ENCODE measurements at regions not wholly inside any gene's neighbourhood (a gene's known extent, or its start where the extent isn't known, plus 50 kb on each side); places are given as distances from the start of the nearest gene placed in this dataset.
"Not testable (repeated sequence)": the region's sequence is repeated elsewhere in the genome, so short reads cannot be mapped to it uniquely, and the experiment has no call there.

DNA sequence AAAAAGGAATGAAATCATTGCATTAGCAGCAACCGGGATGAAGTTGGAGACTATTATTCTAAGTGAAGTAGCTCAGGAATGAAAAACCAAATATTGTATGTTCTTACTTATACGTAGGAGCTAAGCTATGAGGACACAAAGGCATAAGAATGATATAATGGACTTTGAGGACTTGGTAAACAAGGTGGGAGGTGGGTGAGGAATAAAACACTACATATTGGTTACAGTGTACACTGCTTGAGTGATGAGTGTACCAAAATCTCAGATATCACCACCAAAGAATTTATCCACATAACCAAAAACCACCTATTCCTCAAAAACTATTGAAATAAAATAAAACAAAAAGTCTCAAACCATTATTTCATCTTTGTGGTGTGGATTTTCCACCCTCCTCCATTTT is 593.5 kb downstream of the TENT5A start:
- no peaks in the 10 kb centered on the region for H3K4me1 Mint-ChIP-seq (ENCODE audit: low read depth)
- H3K36me3 Mint-ChIP-seq (ENCODE audit: low read depth), result no peaks in the 10 kb centered on the region
- no peak overlapping the region for H3K4me3 Mint-ChIP-seq
- no peaks in the 10 kb centered on the region for H3K27me3 Mint-ChIP-seq (ENCODE audit: low read depth)
- no peak overlapping the region for H3K27ac Mint-ChIP-seq
- peaks cover 14% of the 10 kb centered on the region for H3K9me3 Mint-ChIP-seq
- no peak for DNase-seq (ENCODE audit: low spot score)

DNA sequence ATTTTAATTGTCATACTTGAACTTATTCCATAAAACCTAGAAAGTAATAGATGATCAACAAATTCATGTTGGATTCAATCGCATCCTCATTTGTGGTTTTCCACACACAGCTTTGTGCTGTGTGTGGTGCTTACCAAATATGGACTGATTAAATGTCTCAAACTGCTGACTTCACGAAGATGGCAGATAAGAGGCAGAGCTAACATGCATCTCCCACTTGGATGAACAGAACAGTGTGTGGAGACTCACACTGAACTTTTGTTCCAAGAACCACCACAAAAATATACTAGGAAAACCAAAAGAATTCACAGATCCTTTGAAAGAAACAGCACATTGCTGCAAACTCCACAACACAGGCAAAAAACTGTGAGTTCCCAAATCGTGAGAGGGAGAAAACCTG is 603.7 kb downstream of the TENT5A start:
- DNase-seq (ENCODE audit: low spot score), result no peak
- Mint-ChIP-seq H3K4me1 (ENCODE audit: low read depth) (no peaks in the 10 kb centered on the region), H3K27me3 (ENCODE audit: low read depth) (no peaks in the 10 kb centered on the region), H3K9me3 (peaks cover 19% of the 10 kb centered on the region), H3K27ac (no peak overlapping the region), H3K36me3 (ENCODE audit: low read depth) (no peaks in the 10 kb centered on the region), H3K4me3 (no peak overlapping the region)

DNA sequence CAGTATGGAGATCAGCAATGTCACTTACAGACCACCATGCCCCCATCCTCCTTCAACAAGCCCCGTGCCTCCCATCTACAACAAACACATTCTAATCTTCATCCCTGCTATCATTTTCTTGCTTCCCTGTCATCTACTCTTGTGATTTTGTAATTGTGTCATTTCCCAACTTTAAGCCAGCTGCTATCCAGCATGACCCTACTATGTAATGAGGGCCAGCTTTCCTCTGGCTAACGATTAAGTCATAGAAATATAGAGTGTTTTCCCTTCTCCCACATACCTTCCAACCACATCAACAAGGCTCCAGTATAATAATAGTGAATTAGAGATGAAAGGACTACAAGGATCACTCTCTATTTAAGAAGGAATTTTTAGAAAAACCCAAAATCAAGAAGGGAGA is 607.0 kb downstream of the TENT5A start:
- no peak for DNase-seq (ENCODE audit: low spot score)
- no peaks in the 10 kb centered on the region for H3K4me1 Mint-ChIP-seq (ENCODE audit: low read depth)
- no peak overlapping the region for H3K27ac Mint-ChIP-seq
- no peaks in the 10 kb centered on the region for H3K27me3 Mint-ChIP-seq (ENCODE audit: low read depth)
- H3K4me3 Mint-ChIP-seq, result no peak overlapping the region
- no peaks in the 10 kb centered on the region for H3K36me3 Mint-ChIP-seq (ENCODE audit: low read depth)
- H3K9me3 Mint-ChIP-seq, result no peaks in the 10 kb centered on the region

DNA sequence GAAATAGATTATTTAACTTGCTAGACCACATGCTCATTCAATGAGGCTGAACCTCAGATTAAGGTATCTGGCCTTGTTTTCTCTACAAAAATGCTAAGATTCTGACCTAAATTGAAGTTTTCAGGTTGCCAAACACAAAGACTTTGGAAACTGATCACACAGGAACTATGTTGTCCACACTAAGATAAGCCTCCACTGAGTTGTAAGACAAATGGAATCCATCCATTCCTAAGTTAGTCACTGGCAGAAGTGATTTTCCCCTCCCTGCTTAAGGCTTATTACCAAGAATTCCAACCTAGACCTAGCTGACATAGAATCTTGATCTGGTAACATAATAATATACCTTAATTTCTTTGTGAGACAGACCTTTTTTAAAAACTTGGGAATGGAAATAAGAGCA is 608.1 kb downstream of the TENT5A start:
- Mint-ChIP-seq H3K4me1 (ENCODE audit: low read depth) (no peaks in the 10 kb centered on the region), H3K27ac (no peak overlapping the region), H3K4me3 (no peak overlapping the region), H3K27me3 (ENCODE audit: low read depth) (no peaks in the 10 kb centered on the region), H3K9me3 (peaks cover 9% of the 10 kb centered on the region), H3K36me3 (ENCODE audit: low read depth) (no peaks in the 10 kb centered on the region)
- DNase-seq (ENCODE audit: low spot score), result no peak

DNA sequence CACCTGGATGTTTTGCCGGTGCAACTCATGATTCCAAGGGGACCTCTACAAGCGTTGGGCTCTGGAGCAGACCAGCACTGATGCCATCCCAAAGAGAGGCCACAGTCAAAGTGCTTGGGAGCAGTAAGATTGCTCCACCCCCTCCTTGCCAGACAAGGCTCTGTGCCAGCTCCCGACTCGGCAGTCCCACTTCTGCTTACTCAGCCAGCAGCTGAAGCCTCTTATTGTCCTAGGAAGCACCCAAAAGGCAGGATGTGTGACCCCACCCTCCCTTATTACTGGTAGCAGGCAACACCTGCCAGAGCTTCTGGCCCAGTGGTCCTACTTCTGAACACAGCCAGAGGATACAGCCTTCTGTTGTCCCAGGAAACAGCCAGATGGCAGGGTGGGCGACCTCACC is 614.2 kb downstream of the TENT5A start:
- DNase-seq (ENCODE audit: low spot score), result no peak
- peaks cover 16% of the 10 kb centered on the region for H3K9me3 Mint-ChIP-seq
- H3K4me3 Mint-ChIP-seq, result no peak overlapping the region
- H3K4me1 Mint-ChIP-seq (ENCODE audit: low read depth), result no peaks in the 10 kb centered on the region
- no peaks in the 10 kb centered on the region for H3K36me3 Mint-ChIP-seq (ENCODE audit: low read depth)
- no peaks in the 10 kb centered on the region for H3K27me3 Mint-ChIP-seq (ENCODE audit: low read depth)
- no peak overlapping the region for H3K27ac Mint-ChIP-seq

DNA sequence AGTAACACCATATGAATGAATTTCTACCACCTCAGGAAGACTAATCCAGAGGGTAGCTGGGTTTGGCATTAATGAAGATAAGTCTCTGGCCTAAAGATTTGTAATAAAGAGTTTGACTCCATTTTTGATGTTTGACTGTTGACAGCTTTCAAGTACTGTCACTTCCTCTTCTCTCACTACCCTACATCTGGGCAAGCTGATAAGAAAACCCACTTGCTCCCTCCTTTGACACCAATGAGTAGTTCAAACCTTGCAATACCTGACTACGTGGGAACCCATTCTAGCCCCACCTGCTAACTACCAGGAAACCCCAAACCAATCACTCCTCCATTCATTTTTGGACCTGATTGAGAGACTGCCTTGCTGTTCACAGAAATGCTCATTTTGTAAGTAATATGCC is 621.5 kb downstream of the TENT5A start:
- Mint-ChIP-seq H3K27ac (no peak overlapping the region), H3K4me1 (ENCODE audit: low read depth) (no peaks in the 10 kb centered on the region), H3K9me3 (peaks cover 4% of the 10 kb centered on the region), H3K4me3 (no peak overlapping the region), H3K27me3 (ENCODE audit: low read depth) (no peaks in the 10 kb centered on the region), H3K36me3 (ENCODE audit: low read depth) (no peaks in the 10 kb centered on the region)
- no peak for DNase-seq (ENCODE audit: low spot score)

DNA sequence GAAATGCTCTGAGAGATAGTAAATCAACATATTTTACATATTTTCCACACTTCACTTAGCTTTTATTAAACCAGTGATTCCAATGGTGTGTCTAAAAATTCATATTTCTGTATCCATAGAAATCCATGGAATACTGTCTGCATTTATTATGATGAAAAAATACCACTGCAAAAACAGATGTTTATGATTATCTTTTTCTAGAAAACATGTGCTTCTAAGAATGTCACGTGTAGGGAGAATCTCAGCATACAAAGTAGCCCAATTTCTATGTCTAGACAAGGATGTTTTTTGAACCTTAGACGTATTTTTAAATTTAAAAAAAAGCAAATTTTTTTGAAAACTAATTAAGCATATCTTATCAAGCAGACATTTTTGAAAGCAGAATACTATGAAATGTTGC is 622.4 kb downstream of the TENT5A start:
- Mint-ChIP-seq H3K36me3 (ENCODE audit: low read depth) (no peaks in the 10 kb centered on the region), H3K27me3 (ENCODE audit: low read depth) (no peaks in the 10 kb centered on the region), H3K9me3 (peaks cover 4% of the 10 kb centered on the region), H3K4me1 (ENCODE audit: low read depth) (no peaks in the 10 kb centered on the region), H3K4me3 (no peak overlapping the region), H3K27ac (no peak overlapping the region)
- no peak for DNase-seq (ENCODE audit: low spot score)

DNA sequence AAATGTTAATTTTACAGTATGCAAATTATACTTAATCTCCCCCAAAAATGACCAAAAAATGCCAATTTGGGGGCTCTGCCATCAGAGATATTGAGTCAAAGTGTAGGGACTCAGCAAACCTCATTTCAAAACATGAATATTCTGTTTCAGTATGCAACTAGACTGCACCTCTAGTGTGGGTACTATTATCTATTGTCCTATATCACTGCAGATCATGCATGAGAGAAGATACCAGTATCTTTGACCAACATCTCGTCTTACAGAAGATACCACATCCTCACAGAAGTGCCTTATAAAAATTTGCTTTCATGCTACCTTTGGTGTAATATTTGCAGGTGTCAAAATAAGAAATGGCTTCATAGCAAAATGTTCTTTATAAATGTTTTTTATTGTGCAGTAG is 623.8 kb downstream of the TENT5A start:
- H3K4me1 Mint-ChIP-seq (ENCODE audit: low read depth), result no peaks in the 10 kb centered on the region
- no peak overlapping the region for H3K4me3 Mint-ChIP-seq
- peaks cover 4% of the 10 kb centered on the region for H3K9me3 Mint-ChIP-seq
- H3K27me3 Mint-ChIP-seq (ENCODE audit: low read depth), result no peaks in the 10 kb centered on the region
- no peak for DNase-seq (ENCODE audit: low spot score)
- H3K27ac Mint-ChIP-seq, result no peak overlapping the region
- no peaks in the 10 kb centered on the region for H3K36me3 Mint-ChIP-seq (ENCODE audit: low read depth)

DNA sequence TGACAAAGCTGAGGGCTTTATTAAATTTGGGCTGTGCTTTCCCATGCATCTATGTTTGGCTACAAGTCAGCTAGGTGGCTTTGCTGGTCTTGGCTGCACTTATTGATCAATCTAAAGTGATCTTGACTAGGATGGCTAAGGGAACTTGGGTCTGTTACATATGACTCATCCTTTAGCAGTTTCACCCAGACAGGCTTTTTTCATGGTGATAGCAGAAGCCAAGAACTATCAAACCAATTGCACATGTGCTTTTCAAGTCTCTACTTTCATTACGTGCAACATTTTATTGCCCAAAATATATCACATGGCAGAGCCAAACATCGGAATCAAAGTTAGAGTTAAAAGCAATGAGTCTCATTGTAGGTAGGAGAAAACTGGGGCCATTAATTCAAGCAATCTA is 626.3 kb downstream of the TENT5A start:
- H3K9me3 Mint-ChIP-seq, result peaks cover 4% of the 10 kb centered on the region
- H3K36me3 Mint-ChIP-seq (ENCODE audit: low read depth), result no peaks in the 10 kb centered on the region
- no peaks in the 10 kb centered on the region for H3K4me1 Mint-ChIP-seq (ENCODE audit: low read depth)
- H3K27me3 Mint-ChIP-seq (ENCODE audit: low read depth), result no peaks in the 10 kb centered on the region
- no peak for DNase-seq (ENCODE audit: low spot score)
- H3K27ac Mint-ChIP-seq, result no peak overlapping the region
- H3K4me3 Mint-ChIP-seq, result no peak overlapping the region

DNA sequence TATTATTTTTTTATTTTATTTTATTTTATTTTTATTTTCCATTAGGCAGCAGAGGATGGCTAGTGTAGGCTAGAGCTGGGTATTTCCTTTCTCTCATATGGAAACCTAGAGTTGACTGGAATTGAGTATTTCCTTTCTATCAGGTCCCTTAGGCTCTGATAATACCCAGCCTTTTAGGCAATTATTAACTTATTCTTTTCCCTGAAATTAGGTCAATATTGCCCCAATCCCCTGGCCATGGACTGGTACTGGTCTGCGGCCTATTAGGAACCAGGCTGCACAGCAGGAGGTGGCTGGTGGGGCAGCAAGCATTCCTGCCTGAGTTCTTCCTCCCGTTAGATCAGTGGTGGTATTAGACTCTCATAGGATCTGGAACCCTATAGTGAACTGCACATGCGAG is 632.2 kb downstream of the TENT5A start:
- H3K27me3 Mint-ChIP-seq (ENCODE audit: low read depth), result no peaks in the 10 kb centered on the region
- no peak overlapping the region for H3K4me3 Mint-ChIP-seq
- peaks cover 11% of the 10 kb centered on the region for H3K9me3 Mint-ChIP-seq
- H3K27ac Mint-ChIP-seq, result no peak overlapping the region
- no peaks in the 10 kb centered on the region for H3K4me1 Mint-ChIP-seq (ENCODE audit: low read depth)
- no peaks in the 10 kb centered on the region for H3K36me3 Mint-ChIP-seq (ENCODE audit: low read depth)
- DNase-seq (ENCODE audit: low spot score), result no peak

DNA sequence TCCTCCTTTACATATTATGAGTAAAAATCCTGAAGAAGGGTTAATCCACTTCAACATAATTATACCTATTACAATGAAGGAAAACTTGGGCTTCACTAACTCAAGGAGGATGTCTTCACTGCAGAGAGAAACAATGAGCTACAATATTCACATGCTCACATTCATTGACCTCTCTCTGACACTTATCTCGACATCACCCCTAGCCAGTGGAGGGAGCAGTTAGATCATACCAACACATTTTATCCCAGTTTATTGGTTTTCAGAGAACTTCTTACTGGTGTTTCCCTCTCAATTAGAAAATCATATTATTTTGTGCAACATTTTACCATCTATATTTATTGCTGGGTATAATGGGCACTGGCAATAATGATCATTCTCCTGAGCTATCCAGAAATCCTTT is 646.5 kb downstream of the TENT5A start:
- no peaks in the 10 kb centered on the region for H3K4me1 Mint-ChIP-seq (ENCODE audit: low read depth)
- H3K4me3 Mint-ChIP-seq, result no peak overlapping the region
- H3K27me3 Mint-ChIP-seq (ENCODE audit: low read depth), result no peaks in the 10 kb centered on the region
- H3K36me3 Mint-ChIP-seq (ENCODE audit: low read depth), result no peaks in the 10 kb centered on the region
- H3K9me3 Mint-ChIP-seq, result peaks cover 16% of the 10 kb centered on the region
- DNase-seq (ENCODE audit: low spot score), result no peak
- no peak overlapping the region for H3K27ac Mint-ChIP-seq

DNA sequence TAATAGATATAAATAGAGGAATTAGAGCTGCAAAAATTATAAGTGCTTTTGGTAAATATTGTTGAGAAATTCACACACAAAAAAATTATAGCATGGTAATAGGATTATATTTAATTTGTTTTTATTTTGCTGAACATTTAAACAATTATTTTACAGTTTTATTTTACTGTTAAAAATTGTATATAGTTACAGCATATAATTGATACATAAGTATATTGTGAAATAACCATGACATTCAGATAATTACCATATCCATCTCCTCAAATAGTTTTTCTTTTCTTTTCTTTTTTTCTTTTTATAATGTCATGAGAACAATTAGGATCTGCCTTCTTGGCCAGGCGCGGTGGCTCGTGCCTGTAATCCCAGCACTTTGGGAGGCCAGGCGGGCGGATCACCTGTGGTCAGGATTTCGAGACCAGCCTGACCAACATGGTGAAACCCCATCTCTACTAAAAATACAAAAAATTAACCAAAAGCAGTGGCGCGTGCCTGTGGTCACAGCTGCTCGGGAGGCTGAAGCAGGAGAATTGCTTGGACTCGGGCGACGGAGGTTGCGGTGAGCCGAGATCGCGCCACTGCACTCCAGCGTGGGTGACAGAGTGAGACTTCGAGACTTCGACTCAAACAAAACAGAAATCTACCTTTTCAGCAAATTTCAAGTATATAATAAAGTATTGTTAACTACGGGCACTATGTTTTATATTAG is 654.2 kb downstream of the TENT5A start:
- Mint-ChIP-seq H3K27me3 (ENCODE audit: low read depth) (no peaks in the 10 kb centered on the region), H3K27ac (no peak overlapping the region), H3K9me3 (peaks cover 6% of the 10 kb centered on the region), H3K36me3 (ENCODE audit: low read depth) (no peaks in the 10 kb centered on the region), H3K4me1 (ENCODE audit: low read depth) (no peaks in the 10 kb centered on the region), H3K4me3 (no peak overlapping the region)
- DNase-seq (ENCODE audit: low spot score), result no peak

DNA sequence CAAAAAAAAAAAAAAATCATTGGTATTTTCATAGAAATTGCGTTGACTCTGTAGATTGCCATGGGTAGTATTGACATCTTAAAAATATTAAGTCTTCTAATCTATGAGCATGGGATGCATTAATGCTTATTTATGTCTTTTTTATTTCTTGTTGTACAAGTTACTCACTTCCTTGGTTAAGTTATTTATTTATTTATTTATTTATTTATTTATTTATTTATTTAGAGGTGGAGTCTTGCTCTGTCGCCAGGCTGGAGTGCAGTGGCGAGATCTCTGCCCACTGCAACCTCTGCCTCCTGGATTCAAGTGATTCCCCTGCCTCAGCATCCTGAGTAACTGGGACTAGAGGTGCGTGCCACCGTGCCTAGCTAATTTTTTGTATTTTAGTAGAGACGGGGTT is 656.0 kb downstream of the TENT5A start:
- not testable (repeated sequence) for DNase-seq (ENCODE audit: low spot score); H3K36me3 Mint-ChIP-seq (ENCODE audit: low read depth); H3K27ac Mint-ChIP-seq; H3K27me3 Mint-ChIP-seq (ENCODE audit: low read depth); H3K4me3 Mint-ChIP-seq; H3K4me1 Mint-ChIP-seq (ENCODE audit: low read depth); H3K9me3 Mint-ChIP-seq

DNA sequence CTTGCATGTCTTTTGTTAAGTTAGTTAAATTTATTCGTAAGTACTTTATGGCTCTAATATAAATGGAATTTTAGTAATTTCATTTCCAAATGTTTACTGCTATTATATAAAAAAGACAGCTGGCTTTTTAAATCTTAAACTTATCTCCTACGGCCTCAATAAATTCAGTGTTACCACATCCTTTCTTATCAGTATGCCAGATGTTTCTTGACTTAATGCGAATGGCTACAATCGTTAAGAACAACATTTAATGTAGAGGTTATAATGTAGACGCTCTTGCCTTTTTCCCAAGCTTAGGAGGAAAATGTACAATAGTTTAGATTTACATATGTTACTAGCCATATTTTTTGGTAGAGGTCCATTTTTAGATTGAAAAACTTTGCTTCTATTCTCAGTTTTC is 659.4 kb downstream of the TENT5A start:
- Mint-ChIP-seq H3K4me3 (no peak overlapping the region), H3K9me3 (peaks cover 4% of the 10 kb centered on the region), H3K4me1 (ENCODE audit: low read depth) (no peaks in the 10 kb centered on the region), H3K27me3 (ENCODE audit: low read depth) (no peaks in the 10 kb centered on the region), H3K27ac (no peak overlapping the region), H3K36me3 (ENCODE audit: low read depth) (no peaks in the 10 kb centered on the region)
- DNase-seq (ENCODE audit: low spot score), result no peak

DNA sequence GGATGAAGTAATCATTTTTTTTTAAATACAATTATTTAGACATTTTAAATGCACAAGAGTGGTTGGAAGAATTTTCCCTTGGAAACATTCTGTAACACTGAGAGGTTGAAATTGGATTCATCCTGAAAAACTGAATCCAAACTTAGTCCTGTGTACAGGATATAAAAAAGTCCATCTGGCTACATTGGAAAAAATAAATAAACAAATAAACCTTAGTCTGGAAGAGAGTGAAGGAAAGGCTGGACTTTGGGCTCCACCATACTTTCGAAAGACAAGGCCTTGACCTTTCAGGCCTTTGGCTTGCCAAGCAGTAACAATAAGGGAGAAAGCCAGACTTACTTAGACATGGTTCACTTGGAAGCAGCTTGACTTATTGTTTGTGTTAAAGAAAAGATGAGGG is 664.3 kb downstream of the TENT5A start:
- Mint-ChIP-seq H3K27me3 (ENCODE audit: low read depth) (no peaks in the 10 kb centered on the region), H3K4me1 (ENCODE audit: low read depth) (no peaks in the 10 kb centered on the region), H3K27ac (no peak overlapping the region), H3K36me3 (ENCODE audit: low read depth) (no peaks in the 10 kb centered on the region), H3K4me3 (no peak overlapping the region), H3K9me3 (no peaks in the 10 kb centered on the region)
- no peak for DNase-seq (ENCODE audit: low spot score)
